ENCODE measurements at regions not wholly inside any gene's neighbourhood (a gene's known extent, or its start where the extent isn't known, plus 50 kb on each side); places are given as distances from the start of the nearest gene placed in this dataset.

GRCh38 chrX:139204898-139205667 lies 325.5 kb upstream of the F9 start:
- TF ChIP-seq POLR2A (IDR thresholded peaks at IDR 0.05) (peak; percentile 36 to 50 (median 38)), CTCF (IDR thresholded peaks at IDR 0.05) (no peak)
- peak; percentile 45 to 65 (median 56) for DNase-seq
- peak overlapping the region in 2 of 4 donors; percentile 34 to 43 for H3K27ac ChIP-seq
- no peaks in the 10 kb centered on the region for H3K9me3 ChIP-seq
- no peaks in the 10 kb centered on the region for H3K4me1 ChIP-seq
- H3K27me3 ChIP-seq = no peaks in the 10 kb centered on the region
- H3K36me3 ChIP-seq (replicated peaks in 1 of 2; ENCODE audit: insufficient read depth in 1 of 2, low read depth in 2 of 2) = no peaks in the 10 kb centered on the region
- peak overlapping the region in 1 of 2 donors; percentile 30 for H3K4me3 ChIP-seq
- peak; percentile 78 for ATAC-seq
- intact Hi-C loops (cut with DNase I) = no loop called here
- WGBS, 2 donors = 0 to 2% methylated on average over 13 to 16 of the region's 58 CpGs

- WGBS, 2 donors = 1 to 3% methylated on average over 15 to 20 of the region's 20 CpGs
- no peaks in the 10 kb centered on the region for H3K4me1 ChIP-seq
- ATAC-seq (no peak), DNase-seq (no peak)
- no peak overlapping the region for H3K27ac ChIP-seq
- TF ChIP-seq POLR2A (IDR thresholded peaks at IDR 0.05) (no peak), CTCF (IDR thresholded peaks at IDR 0.05) (no peak)
- H3K9me3 ChIP-seq = no peaks in the 10 kb centered on the region
- intact Hi-C loops (cut with DNase I) = no loop called here
- peak overlapping the region in 1 of 2 donors; percentile 22 for H3K4me3 ChIP-seq
- H3K36me3 ChIP-seq (replicated peaks in 1 of 2; ENCODE audit: insufficient read depth in 1 of 2, low read depth in 2 of 2) = no peaks in the 10 kb centered on the region
- no peaks in the 10 kb centered on the region for H3K27me3 ChIP-seq
Measured at GRCh38 chrX:139204571-139204897, 326.0 kb upstream of the F9 start.

- H3K4me1 ChIP-seq = no peaks in the 10 kb centered on the region
- no peaks in the 10 kb centered on the region for H3K36me3 ChIP-seq (replicated peaks in 1 of 2; ENCODE audit: insufficient read depth in 1 of 2, low read depth in 2 of 2)
- TF ChIP-seq POLR2A (IDR thresholded peaks at IDR 0.05) (peak in 1 of 3 donors; percentile 24), CTCF (IDR thresholded peaks at IDR 0.05) (no peak)
- peak overlapping the region in 1 of 2 donors; percentile 22 for H3K4me3 ChIP-seq
- DNase-seq (peak in 3 of 4 donors; percentile 13 to 20 (median 20)), ATAC-seq (peak; percentile 41)
- H3K27me3 ChIP-seq = no peaks in the 10 kb centered on the region
- no peaks in the 10 kb centered on the region for H3K9me3 ChIP-seq
- WGBS, 2 donors = 0 to 1% methylated on average over 34 to 92 of the region's 99 CpGs
- no peak overlapping the region for H3K27ac ChIP-seq
- intact Hi-C loops (cut with DNase I) = no loop called here
Measured at GRCh38 chrX:139203651-139204570, 326.6 kb upstream of the F9 start.

- no peak for ATAC-seq
- no peaks in the 10 kb centered on the region for H3K4me1 ChIP-seq
- H3K27ac ChIP-seq = no peak overlapping the region
- no peaks in the 10 kb centered on the region for H3K9me3 ChIP-seq
- 24 to 33% methylated on average over 11 to 14 of the region's 34 CpGs for WGBS, 2 donors
- H3K27me3 ChIP-seq = no peaks in the 10 kb centered on the region
- TF ChIP-seq CTCF (IDR thresholded peaks at IDR 0.05) = no peak
- TF ChIP-seq POLR2A (IDR thresholded peaks at IDR 0.05) = no peak
- no peak for DNase-seq
- no peak overlapping the region for H3K4me3 ChIP-seq
- no peaks in the 10 kb centered on the region for H3K36me3 ChIP-seq (replicated peaks in 1 of 2; ENCODE audit: insufficient read depth in 1 of 2, low read depth in 2 of 2)
- intact Hi-C loops (cut with DNase I) = no loop called here
Measured at GRCh38 chrX:139202742-139203420, 327.7 kb upstream of the F9 start.
